Mucosa of descending colon (tissue), 3 donors: ENCODE measurements at regions not wholly inside any gene's neighbourhood (a gene's known extent, or its start where the extent isn't known, plus 50 kb on each side); places are given as distances from the start of the nearest gene placed in this dataset.
"Not testable (repeated sequence)": the region's sequence is repeated elsewhere in the genome, so short reads cannot be mapped to it uniquely, and the experiment has no call there.

ENCODE experiments used
- ATAC-seq: fragments of 200-7000 bp; cut with Tn5 transposase; one replicate; pipeline ENCODE4 v1.9.1; 2020; ENCODE audit warnings: mild to moderate bottlenecking, moderate library complexity
- DNase-seq, 3 donors: peaks; one replicate each; pipeline ENCODE4 v3.0.0-alpha.2; 2020
- H3K36me3 ChIP-seq: fragments of 200-600 bp; one replicate; pipeline ENCODE4 v1.8.0; 2021; ENCODE audit warnings: low read depth, mild to moderate bottlenecking
- H3K4me1 ChIP-seq: fragments of 200-600 bp; one replicate; pipeline ENCODE4 v1.8.0; 2021; ENCODE audit warnings: low read depth, mild to moderate bottlenecking
- H3K4me3 ChIP-seq: fragments of 200-600 bp; one replicate; pipeline ENCODE4 v1.8.0; 2021; ENCODE audit warnings: mild to moderate bottlenecking
- H3K9me3 ChIP-seq: fragments of 200-600 bp; one replicate; pipeline ENCODE4 v1.8.0; 2021; ENCODE audit warnings: mild to moderate bottlenecking
- intact Hi-C, 2 donors: fragments of 100-400 bp; cut with DNase I in 1 of 2; cut with micrococcal nuclease in 1 of 2; formaldehyde crosslinking; loops; one replicate each; pipeline versions ENCODE4 v1.11.0 to v1.11.1; 2022; cut with DNase I, micrococcal nuclease
- TF ChIP-seq, protein P1 (sequence below): fragments of 200-600 bp; IDR thresholded peaks from one replicate; pipeline ENCODE4 v1.8.0; 2022; ENCODE audit warnings: antibody characterized with exemption, mild to moderate bottlenecking
- donor health status: DM: no; HTN: no; CAD: no; lungs with moderate emphysema.
- donor health status: DM: no; HTN: no; CAD: no.
- donor health status: DM: no; HTN: yes; CAD: no.

DNA sequence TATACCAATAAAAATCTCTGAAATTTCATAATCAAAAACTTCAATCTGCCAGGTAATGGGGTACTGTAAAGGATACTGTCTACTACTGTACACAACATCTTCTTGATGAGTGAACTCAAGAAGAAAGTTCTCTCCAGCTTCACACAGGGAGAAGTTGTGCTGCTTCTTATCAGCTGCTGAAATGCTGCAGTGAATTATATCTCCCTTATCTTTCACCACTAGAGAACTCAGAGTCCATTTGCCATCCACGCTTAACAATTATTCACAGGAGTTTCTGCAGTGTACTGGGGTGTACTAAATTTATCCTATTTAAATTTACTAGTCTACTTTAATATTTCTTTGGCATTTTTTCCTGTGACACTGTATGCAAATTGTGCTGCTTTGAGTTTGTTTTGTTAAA lies 384.8 kb downstream of the TFAP2B start:
- no peak for ATAC-seq
- no peaks in the 10 kb centered on the region for H3K9me3 ChIP-seq
- no peak overlapping the region for H3K4me3 ChIP-seq
- TF ChIP-seq, protein P1, sequence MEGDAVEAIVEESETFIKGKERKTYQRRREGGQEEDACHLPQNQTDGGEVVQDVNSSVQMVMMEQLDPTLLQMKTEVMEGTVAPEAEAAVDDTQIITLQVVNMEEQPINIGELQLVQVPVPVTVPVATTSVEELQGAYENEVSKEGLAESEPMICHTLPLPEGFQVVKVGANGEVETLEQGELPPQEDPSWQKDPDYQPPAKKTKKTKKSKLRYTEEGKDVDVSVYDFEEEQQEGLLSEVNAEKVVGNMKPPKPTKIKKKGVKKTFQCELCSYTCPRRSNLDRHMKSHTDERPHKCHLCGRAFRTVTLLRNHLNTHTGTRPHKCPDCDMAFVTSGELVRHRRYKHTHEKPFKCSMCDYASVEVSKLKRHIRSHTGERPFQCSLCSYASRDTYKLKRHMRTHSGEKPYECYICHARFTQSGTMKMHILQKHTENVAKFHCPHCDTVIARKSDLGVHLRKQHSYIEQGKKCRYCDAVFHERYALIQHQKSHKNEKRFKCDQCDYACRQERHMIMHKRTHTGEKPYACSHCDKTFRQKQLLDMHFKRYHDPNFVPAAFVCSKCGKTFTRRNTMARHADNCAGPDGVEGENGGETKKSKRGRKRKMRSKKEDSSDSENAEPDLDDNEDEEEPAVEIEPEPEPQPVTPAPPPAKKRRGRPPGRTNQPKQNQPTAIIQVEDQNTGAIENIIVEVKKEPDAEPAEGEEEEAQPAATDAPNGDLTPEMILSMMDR: no peak
- no peaks in the 10 kb centered on the region for H3K36me3 ChIP-seq
- no peaks in the 10 kb centered on the region for H3K4me1 ChIP-seq
- DNase-seq: no peak
- intact Hi-C loops: no loop called here

DNA sequence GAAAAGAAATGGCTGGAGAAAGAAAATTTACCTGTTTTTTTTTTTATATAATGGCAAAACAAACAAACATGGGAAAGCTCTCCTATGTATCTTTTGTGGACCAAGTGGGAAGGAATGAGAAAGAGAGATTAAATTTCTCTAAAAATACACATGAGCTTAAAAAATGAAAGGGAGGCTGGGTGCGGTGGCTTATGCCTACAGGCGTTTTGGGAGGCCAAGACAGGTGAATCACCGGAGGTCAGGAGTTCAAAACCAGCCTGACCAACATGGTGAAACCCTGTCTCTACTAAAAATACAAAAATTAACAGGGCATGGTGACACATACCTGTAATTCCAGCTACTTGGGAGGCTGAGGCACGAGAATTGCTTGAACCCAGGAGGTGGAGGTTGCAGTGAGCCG lies 388.0 kb downstream of the TFAP2B start:
- H3K9me3 ChIP-seq, H3K4me3 ChIP-seq, DNase-seq, H3K4me1 ChIP-seq, intact Hi-C loops, ATAC-seq, H3K36me3 ChIP-seq: not testable (repeated sequence)

DNA sequence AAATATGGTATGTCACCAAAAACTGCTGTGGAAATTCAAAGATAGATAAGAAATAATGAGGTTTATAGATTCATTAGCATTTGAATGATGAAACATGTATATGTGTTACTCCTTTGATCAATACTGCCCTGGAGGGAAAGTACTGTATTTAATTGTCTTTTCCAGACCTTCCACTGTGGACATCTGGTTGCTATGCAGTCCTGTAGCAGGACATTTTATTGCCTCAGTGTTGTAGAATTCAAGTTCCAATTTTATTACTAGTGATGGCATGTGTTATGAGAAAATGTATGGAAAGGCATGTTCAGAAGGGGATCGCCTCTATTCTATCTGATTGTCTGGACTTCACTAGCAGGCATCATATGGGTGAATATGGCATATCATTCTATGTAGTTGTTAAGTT lies 391.0 kb downstream of the TFAP2B start:
- H3K4me3 ChIP-seq: no peak overlapping the region
- TF ChIP-seq, protein P1: no peak
- intact Hi-C loops: no loop called here

DNA sequence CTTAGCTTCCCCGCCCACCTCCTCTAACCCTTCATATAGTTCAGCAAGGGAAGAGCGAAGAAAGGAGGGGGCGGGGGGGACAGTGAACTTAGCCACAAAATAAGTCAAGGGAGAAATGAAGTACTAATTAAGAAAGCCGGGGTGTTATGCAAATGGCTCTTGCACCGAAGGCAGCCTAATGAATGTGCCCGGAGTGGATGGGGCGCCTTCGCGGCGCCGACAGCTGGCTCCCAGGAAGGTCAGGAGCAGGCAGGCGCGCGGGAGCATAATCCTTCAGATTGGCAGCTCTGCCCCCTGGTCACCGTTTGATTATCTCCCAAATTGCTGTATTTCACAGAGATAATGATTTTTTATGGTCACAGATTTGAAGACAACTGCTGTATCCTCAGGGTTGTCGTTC lies 395.1 kb downstream of the TFAP2B start:
- TF ChIP-seq, protein P1: no peak
- intact Hi-C loops: no loop called here
- H3K9me3 ChIP-seq: no peaks in the 10 kb centered on the region
- ATAC-seq: no peak
- H3K4me3 ChIP-seq: no peak overlapping the region
- peak in 1 of 3 donors; percentile 25 for DNase-seq
- H3K36me3 ChIP-seq: no peaks in the 10 kb centered on the region
- no peaks in the 10 kb centered on the region for H3K4me1 ChIP-seq

More for the DNA sequence above, 391.0 kb downstream of the TFAP2B start:
- Histone ChIP-seq H3K36me3 (no peaks in the 10 kb centered on the region), H3K4me1 (no peaks in the 10 kb centered on the region), H3K9me3 (no peaks in the 10 kb centered on the region)
- ATAC-seq: no peak
- no peak for DNase-seq

DNA sequence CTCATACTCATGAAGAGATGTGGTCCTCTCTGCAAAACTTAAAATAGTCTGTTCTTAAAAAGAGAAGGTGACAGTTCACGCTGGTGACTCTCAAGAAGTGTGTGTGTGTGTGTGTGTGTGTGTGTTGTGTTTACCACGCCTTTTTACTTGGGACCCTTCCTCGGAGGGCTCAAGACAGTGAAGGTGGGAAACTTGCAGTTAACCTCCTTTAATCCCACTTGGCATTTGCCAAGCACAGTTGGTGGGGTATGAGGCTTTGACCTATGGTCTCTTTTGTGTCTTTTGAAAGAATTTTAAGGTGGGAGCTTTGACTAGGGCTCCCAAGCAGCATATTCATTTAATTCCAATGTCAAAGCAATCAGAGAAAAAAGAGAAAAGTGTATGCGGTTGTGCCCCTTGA lies 395.8 kb downstream of the TFAP2B start:
- Histone ChIP-seq H3K4me1 (no peaks in the 10 kb centered on the region), H3K9me3 (no peaks in the 10 kb centered on the region), H3K36me3 (no peaks in the 10 kb centered on the region), H3K4me3 (no peak overlapping the region)
- TF ChIP-seq, protein P1: no peak
- intact Hi-C loops: no loop called here
- ATAC-seq: no peak
- no peak for DNase-seq

DNA sequence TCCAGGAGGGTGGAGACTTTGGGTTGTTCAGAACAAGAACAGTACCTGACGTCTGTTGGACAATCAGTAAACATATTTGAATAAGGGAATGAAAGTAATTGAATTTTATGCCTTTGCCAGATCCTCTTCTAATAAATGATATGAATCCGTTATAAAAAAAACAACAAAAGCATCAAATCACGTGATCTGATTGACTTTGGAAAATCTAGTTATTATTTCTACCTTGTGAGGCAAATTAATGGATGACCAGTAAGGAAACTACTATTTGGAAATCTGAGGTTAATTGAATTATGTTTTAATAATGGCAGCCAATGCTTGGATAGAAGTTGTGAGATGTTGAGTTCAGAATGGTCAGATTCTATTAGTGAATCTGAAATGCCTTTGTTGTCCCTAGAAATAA lies 399.5 kb downstream of the TFAP2B start:
- Histone ChIP-seq H3K4me1 (no peaks in the 10 kb centered on the region), H3K4me3 (no peak overlapping the region), H3K36me3 (no peaks in the 10 kb centered on the region), H3K9me3 (no peaks in the 10 kb centered on the region)
- TF ChIP-seq, protein P1: no peak
- intact Hi-C loops: no loop called here
- DNase-seq (no peak), ATAC-seq (no peak)

DNA sequence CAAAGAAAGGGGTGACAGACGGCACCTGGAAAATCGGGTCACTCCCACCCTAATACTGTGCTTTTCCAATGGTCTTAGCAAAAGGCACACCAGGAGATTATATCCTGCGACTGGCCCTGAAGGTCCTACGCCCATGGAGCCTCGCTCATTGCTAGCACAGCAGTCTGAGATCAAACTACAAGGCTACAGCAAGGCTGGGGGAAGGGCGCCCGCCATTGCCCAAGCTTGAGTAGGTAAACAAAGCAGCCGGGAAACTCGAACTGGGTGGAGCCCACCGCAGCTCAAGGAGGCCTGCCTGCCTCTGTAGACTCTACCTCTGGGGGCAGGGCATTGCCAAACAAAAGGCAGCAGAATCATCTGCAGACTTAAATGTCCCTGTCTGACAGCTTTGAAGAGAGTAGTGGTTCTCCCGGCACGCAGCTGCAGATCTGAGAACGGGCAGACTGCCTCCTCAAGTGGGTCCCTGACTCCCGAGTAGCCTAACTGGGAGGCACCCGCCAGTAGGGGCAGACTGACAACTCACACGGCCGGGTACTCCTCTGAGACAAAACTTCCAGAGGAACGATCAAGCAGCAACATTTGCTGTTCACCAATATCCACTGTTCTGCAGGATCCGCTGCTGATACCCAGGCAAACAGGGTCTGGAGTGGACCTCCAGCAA lies 406.0 kb downstream of the TFAP2B start:
- DNase-seq, intact Hi-C loops, ATAC-seq: not testable (repeated sequence)

More for the DNA sequence above, 406.0 kb downstream of the TFAP2B start:
- not testable (repeated sequence) for H3K9me3 ChIP-seq, H3K4me3 ChIP-seq, H3K4me1 ChIP-seq, H3K36me3 ChIP-seq
